Endothelial cell of umbilical vein (primary cell): ENCODE measurements at regions not wholly inside any gene's neighbourhood (a gene's known extent, or its start where the extent isn't known, plus 50 kb on each side); places are given as distances from the start of the nearest gene placed in this dataset.

Experiments
- BruUV-seq: library from RNA; stranded (reverse); fragments of 400-500 nt; replicated peaks from 2 replicates; lab custom pipeline; 2021; lab: Mats Ljungman, UMichigan
- CTCF ChIA-PET: fragments of 300-600, 350-600 bp; sonication (Branson Sonifier 250); formaldehyde crosslinking; loops from one replicate; lab custom pipeline; 2021; ENCODE audit warnings: antibody characterized with exemption, inconsistent platforms; lab: Charles Lee
- POLR2A ChIA-PET: fragments of 300-600, 350-600 bp; sonication (Branson Sonifier 250); formaldehyde crosslinking; loops from one replicate; lab custom pipeline; 2021; ENCODE audit warnings: antibody characterized with exemption, inconsistent platforms; lab: Charles Lee
- DNase-seq: peaks from one replicate; pipeline ENCODE4 v3.0.0-alpha.2; 2011; ENCODE audit warnings: low read depth, low spot score
- FAIRE-seq: peaks from 2 replicates; lab custom pipeline; 2011; peaks lifted over from hg19 to GRCh38; lab: Jason Lieb, UNC
- H2AFZ ChIP-seq: 2 replicates; pipeline ENCODE4 v1.6.0; 2012; ENCODE audit warnings: low read depth, low read length, control low read depth, inconsistent platforms
- H3K27ac ChIP-seq: 2 replicates; pipeline ENCODE4 v1.5.1; 2011; ENCODE audit warnings: low read depth, mild to moderate bottlenecking, control low read depth, low read length, moderate library complexity; ENCODE audit not compliant: insufficient read depth
- H3K27me3 ChIP-seq, 2 experiments: 2 replicates each; pipeline versions ENCODE4 v1.6.0 to v1.6.1; 2011; ENCODE audit warnings: low read length in 2 of 2, mixed read lengths in 1 of 2; ENCODE audit not compliant: control insufficient read depth in 2 of 2, insufficient read depth in 2 of 2
- H3K36me3 ChIP-seq, 2 experiments: 2 replicates in 1 of 2; 3 replicates in 1 of 2; pipeline ENCODE4 v1.5.1; 2011; ENCODE audit warnings: low read length in 2 of 2, mild to moderate bottlenecking in 1 of 2, moderate library complexity in 1 of 2; ENCODE audit not compliant: control insufficient read depth in 2 of 2, insufficient read depth in 2 of 2; ENCODE audit errors: extremely low read depth in 1 of 2
- H3K4me1 ChIP-seq: 3 replicates; pipeline ENCODE4 v1.5.1; 2011; ENCODE audit warnings: mild to moderate bottlenecking, low read length; ENCODE audit not compliant: control insufficient read depth, insufficient read depth; ENCODE audit errors: extremely low read depth
- H3K4me2 ChIP-seq: 2 replicates; pipeline ENCODE4 v1.6.1; 2011; ENCODE audit warnings: low read length, control low read depth, mixed read lengths; ENCODE audit not compliant: insufficient read depth
- H3K4me3 ChIP-seq, 3 experiments: fragments of 200-600 bp in 1 of 3; sonication (generic), shearing (Covaris generic) in 1 of 3; replicated peaks in 1 of 3; 2 replicates each; pipeline ENCODE4 v1.5.1; 2011 to 2016; ENCODE audit warnings: control low read depth in 3 of 3, low read length in 3 of 3, mild to moderate bottlenecking in 2 of 3, inconsistent platforms in 1 of 3, low read depth in 1 of 3, moderate library complexity in 1 of 3; ENCODE audit not compliant: insufficient read depth in 1 of 3
- H3K79me2 ChIP-seq: 2 replicates; pipeline ENCODE4 v1.6.0; 2012; ENCODE audit warnings: low read length, inconsistent platforms; ENCODE audit not compliant: control insufficient read depth, insufficient read depth
- H3K9ac ChIP-seq: replicated peaks from 2 replicates; pipeline ENCODE3; 2011; ENCODE audit warnings: low read length, control low read depth; ENCODE audit not compliant: insufficient read depth; ENCODE audit errors: extremely low read depth
- H3K9me1 ChIP-seq: replicated peaks from 3 replicates; pipeline ENCODE4 v1.6.0; 2011; ENCODE audit warnings: mild to moderate bottlenecking, low read length; ENCODE audit not compliant: control insufficient read depth, insufficient read depth; ENCODE audit errors: extremely low read depth
- H3K9me3 ChIP-seq: replicated peaks from 2 replicates; pipeline ENCODE4 v1.5.1; 2012; ENCODE audit warnings: low read length, inconsistent platforms; ENCODE audit not compliant: control insufficient read depth, insufficient read depth
- H4K20me1 ChIP-seq: replicated peaks from 2 replicates; pipeline ENCODE3; 2011; ENCODE audit warnings: mild to moderate bottlenecking, low read length; ENCODE audit not compliant: control insufficient read depth, insufficient read depth; ENCODE audit errors: extremely low read depth
- EZH2 ChIP-seq: IDR thresholded peaks from 2 replicates; pipeline ENCODE4 v1.6.1; 2012; ENCODE audit warnings: borderline replicate concordance, low read depth, mild to moderate bottlenecking, moderate library complexity, low read length, inconsistent platforms; ENCODE audit not compliant: severe bottlenecking
- FOS ChIP-seq: IDR thresholded peaks from 2 replicates; pipeline ENCODE4 v1.6.1; 2011; ENCODE audit warnings: mild to moderate bottlenecking, low read length, moderate library complexity, borderline replicate concordance; ENCODE audit not compliant: insufficient read depth
- GATA2 ChIP-seq: IDR thresholded peaks from 2 replicates; pipeline ENCODE4 v1.7.0; 2011; ENCODE audit warnings: low read depth, mild to moderate bottlenecking, moderate library complexity, mixed read lengths, low read length; ENCODE audit not compliant: insufficient read length, insufficient read depth
- JUN ChIP-seq: IDR thresholded peaks from 2 replicates; pipeline ENCODE4 v1.6.1; 2011; ENCODE audit warnings: borderline replicate concordance, low read depth; ENCODE audit not compliant: insufficient read length, insufficient read depth
- MYC ChIP-seq: IDR thresholded peaks from one replicate; pipeline ENCODE4 v1.6.1; 2011; ENCODE audit warnings: mild to moderate bottlenecking, low read depth, low read length
- POLR2A ChIP-seq: IDR thresholded peaks from 2 replicates; pipeline ENCODE4 v1.6.1; 2012; ENCODE audit warnings: low read depth, mild to moderate bottlenecking, control low read depth, low read length
- POLR2AphosphoS5 ChIP-seq: IDR thresholded peaks from 2 replicates; pipeline ENCODE4 v1.6.1; 2012; ENCODE audit warnings: low read depth, mild to moderate bottlenecking, control low read depth, low read length, moderate library complexity; ENCODE audit not compliant: insufficient read depth
- dilution Hi-C: fragments of 300-500 bp; cut with MboI; formaldehyde crosslinking; loops from one replicate; pipeline ENCODE4 v1.15.0; 2019; ENCODE audit warnings: low sequenced_read_pairs; ENCODE audit not compliant: extremely low pct_ligation_motif_present
- intact Hi-C: fragments of 100-400 bp; cut with micrococcal nuclease; formaldehyde crosslinking; loops from one replicate; pipeline ENCODE4 v1.10.0; 2022
- TF ChIP-seq, protein P1 (sequence below), 2 donors: IDR thresholded peaks; 1 replicate in 1 of 2; 2 replicates in 1 of 2; pipeline ENCODE4 v1.5.1; 2011; ENCODE audit warnings: low read length in 2 of 2, mild to moderate bottlenecking in 2 of 2, moderate library complexity in 2 of 2, control low read depth in 1 of 2, inconsistent platforms in 1 of 2, low read depth in 1 of 2; ENCODE audit not compliant: insufficient read depth in 1 of 2; ENCODE audit errors: extremely low read depth in 1 of 2
- TF ChIP-seq, protein P2 (sequence below): IDR thresholded peaks from 2 replicates; pipeline ENCODE4 v1.6.1; 2011; ENCODE audit not compliant: insufficient read depth, insufficient read length

DNA sequence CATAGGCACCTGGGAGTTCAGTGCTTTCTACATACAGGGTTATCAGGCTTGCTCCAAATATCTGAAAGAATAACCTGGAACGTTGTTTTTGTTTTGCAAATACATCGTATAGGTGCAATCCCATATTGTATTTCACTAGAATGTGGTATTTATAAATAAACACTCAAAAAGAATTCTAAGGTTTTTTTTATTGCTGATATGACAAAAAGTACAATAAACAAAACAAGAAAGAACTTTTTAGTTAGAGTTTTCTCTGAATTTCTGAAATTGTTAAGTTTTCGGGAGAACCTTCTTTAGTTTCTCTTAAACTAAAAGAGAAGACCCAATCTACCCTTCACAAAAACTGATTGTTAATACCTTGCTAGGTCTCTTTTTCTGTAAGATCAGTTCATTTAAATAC is 225.8 kb downstream of the CCDC59 start:
- ChIA-PET POLR2A (no interaction called here), CTCF (no interaction called here)
- Histone ChIP-seq H3K27me3 (no peaks in the 10 kb centered on the region), H3K4me1 (no peaks in the 10 kb centered on the region), H3K27ac (no peak overlapping the region), H4K20me1 (no peaks in the 10 kb centered on the region), H3K9me1 (no peaks in the 10 kb centered on the region), H3K9ac (no peak overlapping the region), H3K36me3 (no peaks in the 10 kb centered on the region), H3K4me2 (no peak overlapping the region), H3K4me3 (no peak overlapping the region), H3K79me2 (no peaks in the 10 kb centered on the region), H2AFZ (no peak overlapping the region), H3K9me3 (peaks cover 7% of the 10 kb centered on the region)
- TF ChIP-seq GATA2, result no peak
- TF ChIP-seq MYC, result no peak
- no peak for TF ChIP-seq POLR2AphosphoS5
- no peak for TF ChIP-seq JUN
- no peak for TF ChIP-seq EZH2
- TF ChIP-seq, protein P1, sequence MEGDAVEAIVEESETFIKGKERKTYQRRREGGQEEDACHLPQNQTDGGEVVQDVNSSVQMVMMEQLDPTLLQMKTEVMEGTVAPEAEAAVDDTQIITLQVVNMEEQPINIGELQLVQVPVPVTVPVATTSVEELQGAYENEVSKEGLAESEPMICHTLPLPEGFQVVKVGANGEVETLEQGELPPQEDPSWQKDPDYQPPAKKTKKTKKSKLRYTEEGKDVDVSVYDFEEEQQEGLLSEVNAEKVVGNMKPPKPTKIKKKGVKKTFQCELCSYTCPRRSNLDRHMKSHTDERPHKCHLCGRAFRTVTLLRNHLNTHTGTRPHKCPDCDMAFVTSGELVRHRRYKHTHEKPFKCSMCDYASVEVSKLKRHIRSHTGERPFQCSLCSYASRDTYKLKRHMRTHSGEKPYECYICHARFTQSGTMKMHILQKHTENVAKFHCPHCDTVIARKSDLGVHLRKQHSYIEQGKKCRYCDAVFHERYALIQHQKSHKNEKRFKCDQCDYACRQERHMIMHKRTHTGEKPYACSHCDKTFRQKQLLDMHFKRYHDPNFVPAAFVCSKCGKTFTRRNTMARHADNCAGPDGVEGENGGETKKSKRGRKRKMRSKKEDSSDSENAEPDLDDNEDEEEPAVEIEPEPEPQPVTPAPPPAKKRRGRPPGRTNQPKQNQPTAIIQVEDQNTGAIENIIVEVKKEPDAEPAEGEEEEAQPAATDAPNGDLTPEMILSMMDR (IDR thresholded peaks at IDR 0.05; ENCODE audit: extremely low read depth in 1 of 2, insufficient read depth in 1 of 2, low read depth in 1 of 2, low read length in 2 of 2), result no peak
- TF ChIP-seq FOS, result no peak
- TF ChIP-seq, protein P2, sequence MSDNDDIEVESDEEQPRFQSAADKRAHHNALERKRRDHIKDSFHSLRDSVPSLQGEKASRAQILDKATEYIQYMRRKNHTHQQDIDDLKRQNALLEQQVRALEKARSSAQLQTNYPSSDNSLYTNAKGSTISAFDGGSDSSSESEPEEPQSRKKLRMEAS, result no peak
- TF ChIP-seq POLR2A, result no peak
- intact Hi-C loops (no loop called here), dilution Hi-C loops (no loop called here)
- no TSS peak for BruUV-seq
- DNase-seq, result no peak
- FAIRE-seq, result no peak
